ENCODE measurements at regions not wholly inside any gene's neighbourhood (a gene's known extent, or its start where the extent isn't known, plus 50 kb on each side); places are given as distances from the start of the nearest gene placed in this dataset.
A peak's percentile ranks its signal among the peaks of the same experiment; 100 is the strongest.

- TF ChIP-seq, protein P1, sequence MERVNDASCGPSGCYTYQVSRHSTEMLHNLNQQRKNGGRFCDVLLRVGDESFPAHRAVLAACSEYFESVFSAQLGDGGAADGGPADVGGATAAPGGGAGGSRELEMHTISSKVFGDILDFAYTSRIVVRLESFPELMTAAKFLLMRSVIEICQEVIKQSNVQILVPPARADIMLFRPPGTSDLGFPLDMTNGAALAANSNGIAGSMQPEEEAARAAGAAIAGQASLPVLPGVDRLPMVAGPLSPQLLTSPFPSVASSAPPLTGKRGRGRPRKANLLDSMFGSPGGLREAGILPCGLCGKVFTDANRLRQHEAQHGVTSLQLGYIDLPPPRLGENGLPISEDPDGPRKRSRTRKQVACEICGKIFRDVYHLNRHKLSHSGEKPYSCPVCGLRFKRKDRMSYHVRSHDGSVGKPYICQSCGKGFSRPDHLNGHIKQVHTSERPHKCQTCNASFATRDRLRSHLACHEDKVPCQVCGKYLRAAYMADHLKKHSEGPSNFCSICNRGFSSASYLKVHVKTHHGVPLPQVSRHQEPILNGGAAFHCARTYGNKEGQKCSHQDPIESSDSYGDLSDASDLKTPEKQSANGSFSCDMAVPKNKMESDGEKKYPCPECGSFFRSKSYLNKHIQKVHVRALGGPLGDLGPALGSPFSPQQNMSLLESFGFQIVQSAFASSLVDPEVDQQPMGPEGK (CRISPR knock-in tag; IDR thresholded peaks at IDR 0.05; ENCODE audit: borderline replicate concordance), result no peak
- TF ChIP-seq, protein P2, sequence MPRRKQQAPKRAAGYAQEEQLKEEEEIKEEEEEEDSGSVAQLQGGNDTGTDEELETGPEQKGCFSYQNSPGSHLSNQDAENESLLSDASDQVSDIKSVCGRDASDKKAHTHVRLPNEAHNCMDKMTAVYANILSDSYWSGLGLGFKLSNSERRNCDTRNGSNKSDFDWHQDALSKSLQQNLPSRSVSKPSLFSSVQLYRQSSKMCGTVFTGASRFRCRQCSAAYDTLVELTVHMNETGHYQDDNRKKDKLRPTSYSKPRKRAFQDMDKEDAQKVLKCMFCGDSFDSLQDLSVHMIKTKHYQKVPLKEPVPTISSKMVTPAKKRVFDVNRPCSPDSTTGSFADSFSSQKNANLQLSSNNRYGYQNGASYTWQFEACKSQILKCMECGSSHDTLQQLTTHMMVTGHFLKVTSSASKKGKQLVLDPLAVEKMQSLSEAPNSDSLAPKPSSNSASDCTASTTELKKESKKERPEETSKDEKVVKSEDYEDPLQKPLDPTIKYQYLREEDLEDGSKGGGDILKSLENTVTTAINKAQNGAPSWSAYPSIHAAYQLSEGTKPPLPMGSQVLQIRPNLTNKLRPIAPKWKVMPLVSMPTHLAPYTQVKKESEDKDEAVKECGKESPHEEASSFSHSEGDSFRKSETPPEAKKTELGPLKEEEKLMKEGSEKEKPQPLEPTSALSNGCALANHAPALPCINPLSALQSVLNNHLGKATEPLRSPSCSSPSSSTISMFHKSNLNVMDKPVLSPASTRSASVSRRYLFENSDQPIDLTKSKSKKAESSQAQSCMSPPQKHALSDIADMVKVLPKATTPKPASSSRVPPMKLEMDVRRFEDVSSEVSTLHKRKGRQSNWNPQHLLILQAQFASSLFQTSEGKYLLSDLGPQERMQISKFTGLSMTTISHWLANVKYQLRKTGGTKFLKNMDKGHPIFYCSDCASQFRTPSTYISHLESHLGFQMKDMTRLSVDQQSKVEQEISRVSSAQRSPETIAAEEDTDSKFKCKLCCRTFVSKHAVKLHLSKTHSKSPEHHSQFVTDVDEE (CRISPR knock-in tag; IDR thresholded peaks at IDR 0.05), result no peak
- no peak for TF ChIP-seq RARB (CRISPR knock-in tag; IDR thresholded peaks at IDR 0.05)
- ATAC-seq, result peak; percentile 58
Observed at GRCh38 chr18:56312551-56313335, 325.6 kb downstream of the TXNL1 start.

GRCh38 chr18:56309104-56309503, 329.3 kb downstream of the TXNL1 start:
- TF ChIP-seq, protein P1 (CRISPR knock-in tag; IDR thresholded peaks at IDR 0.05; ENCODE audit: borderline replicate concordance), result no peak
- TF ChIP-seq SNAI2 (CRISPR knock-in tag; IDR thresholded peaks at IDR 0.05) (no peak), ZFP30 (CRISPR knock-in tag; IDR thresholded peaks at IDR 0.05) (no peak), ARNTL (CRISPR knock-in tag; IDR thresholded peaks at IDR 0.05; ENCODE audit: borderline replicate concordance, low read depth) (no peak), OSR1 (CRISPR knock-in tag; IDR thresholded peaks at IDR 0.05) (no peak), ESRRG (CRISPR knock-in tag; IDR thresholded peaks at IDR 0.05) (no peak), ZC3H10 (CRISPR knock-in tag; IDR thresholded peaks at IDR 0.05) (no peak), CSDC2 (CRISPR knock-in tag; IDR thresholded peaks at IDR 0.05) (no peak), ZNF565 (CRISPR knock-in tag; conservative IDR thresholded peaks at IDR 0.05; ENCODE audit: low read depth) (no peak), TOX (CRISPR knock-in tag; IDR thresholded peaks at IDR 0.05; ENCODE audit: borderline replicate concordance) (no peak), CSRNP3 (CRISPR knock-in tag; IDR thresholded peaks at IDR 0.05) (no peak), ZNF70 (CRISPR knock-in tag; IDR thresholded peaks at IDR 0.05) (no peak), RARB (CRISPR knock-in tag; IDR thresholded peaks at IDR 0.05) (no peak)
- TF ChIP-seq, protein P3, sequence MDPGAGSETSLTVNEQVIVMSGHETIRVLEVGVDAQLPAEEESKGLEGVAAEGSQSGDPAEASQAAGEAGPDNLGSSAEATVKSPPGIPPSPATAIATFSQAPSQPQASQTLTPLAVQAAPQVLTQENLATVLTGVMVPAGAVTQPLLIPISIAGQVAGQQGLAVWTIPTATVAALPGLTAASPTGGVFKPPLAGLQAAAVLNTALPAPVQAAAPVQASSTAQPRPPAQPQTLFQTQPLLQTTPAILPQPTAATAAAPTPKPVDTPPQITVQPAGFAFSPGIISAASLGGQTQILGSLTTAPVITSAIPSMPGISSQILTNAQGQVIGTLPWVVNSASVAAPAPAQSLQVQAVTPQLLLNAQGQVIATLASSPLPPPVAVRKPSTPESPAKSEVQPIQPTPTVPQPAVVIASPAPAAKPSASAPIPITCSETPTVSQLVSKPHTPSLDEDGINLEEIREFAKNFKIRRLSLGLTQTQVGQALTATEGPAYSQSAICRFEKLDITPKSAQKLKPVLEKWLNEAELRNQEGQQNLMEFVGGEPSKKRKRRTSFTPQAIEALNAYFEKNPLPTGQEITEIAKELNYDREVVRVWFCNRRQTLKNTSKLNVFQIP (CRISPR knock-in tag; IDR thresholded peaks at IDR 0.05; ENCODE audit: borderline replicate concordance, low read depth), result no peak
- TF ChIP-seq, protein P2 (CRISPR knock-in tag; IDR thresholded peaks at IDR 0.05), result no peak
- TF ChIP-seq, protein P4, sequence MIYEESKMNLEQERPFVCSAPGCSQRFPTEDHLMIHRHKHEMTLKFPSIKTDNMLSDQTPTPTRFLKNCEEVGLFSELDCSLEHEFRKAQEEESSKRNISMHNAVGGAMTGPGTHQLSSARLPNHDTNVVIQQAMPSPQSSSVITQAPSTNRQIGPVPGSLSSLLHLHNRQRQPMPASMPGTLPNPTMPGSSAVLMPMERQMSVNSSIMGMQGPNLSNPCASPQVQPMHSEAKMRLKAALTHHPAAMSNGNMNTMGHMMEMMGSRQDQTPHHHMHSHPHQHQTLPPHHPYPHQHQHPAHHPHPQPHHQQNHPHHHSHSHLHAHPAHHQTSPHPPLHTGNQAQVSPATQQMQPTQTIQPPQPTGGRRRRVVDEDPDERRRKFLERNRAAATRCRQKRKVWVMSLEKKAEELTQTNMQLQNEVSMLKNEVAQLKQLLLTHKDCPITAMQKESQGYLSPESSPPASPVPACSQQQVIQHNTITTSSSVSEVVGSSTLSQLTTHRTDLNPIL (CRISPR knock-in tag; IDR thresholded peaks at IDR 0.05; ENCODE audit: low read depth), result no peak
- no peak for ATAC-seq

All from SK-N-SH treated with all-trans-retinoic acid at 6 μM for 48 hours (cell line).